ENCODE measurements at regions not wholly inside any gene's neighbourhood (a gene's known extent, or its start where the extent isn't known, plus 50 kb on each side); places are given as distances from the start of the nearest gene placed in this dataset.

DNA sequence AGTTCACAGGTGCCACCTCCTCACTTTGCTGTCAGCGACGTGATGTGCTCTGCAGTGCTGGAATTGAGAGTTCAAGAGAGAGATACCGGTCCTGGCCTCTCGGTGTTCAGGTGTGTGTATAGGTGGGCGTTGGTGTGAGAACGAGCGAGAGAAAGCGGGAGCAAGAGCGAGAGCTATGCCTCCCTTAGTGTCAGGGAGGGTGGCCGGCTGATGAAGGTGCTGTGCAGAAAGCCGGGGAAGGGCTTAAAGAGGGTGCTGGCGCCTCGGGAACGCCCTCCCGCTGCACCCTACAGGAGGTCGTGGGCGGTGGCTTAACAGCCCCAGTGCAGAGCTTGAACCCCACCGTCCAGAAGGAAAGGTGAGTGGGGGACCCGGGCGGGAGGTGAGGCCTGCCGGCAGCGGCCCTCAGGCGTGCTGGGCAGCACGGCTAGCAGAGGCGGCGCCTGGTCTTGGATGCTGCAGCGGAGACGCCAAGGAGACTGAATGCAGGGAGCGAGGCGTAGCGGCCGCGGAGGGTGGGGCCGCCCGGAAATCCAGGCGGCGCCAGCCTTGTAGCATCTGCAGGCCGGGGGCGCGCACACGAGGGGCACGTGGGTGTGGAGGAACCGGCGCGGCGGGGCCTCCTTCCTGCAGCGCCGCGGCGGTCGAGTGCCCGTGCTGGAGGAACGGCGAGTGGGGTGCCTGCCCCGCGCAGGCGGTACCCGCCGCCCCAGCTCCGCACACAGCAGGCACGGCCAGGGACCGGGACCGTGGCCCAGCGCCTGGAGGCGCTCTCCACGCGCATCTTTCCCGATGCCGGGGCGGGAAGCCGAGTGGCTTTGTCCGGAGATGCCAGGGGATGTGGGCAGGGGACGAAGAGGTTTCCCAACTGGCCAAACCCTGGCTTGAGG lies 246.8 kb upstream of the TOPAZ1 start:
- no peak for DNase-seq (ENCODE audit: low read depth)

DNA sequence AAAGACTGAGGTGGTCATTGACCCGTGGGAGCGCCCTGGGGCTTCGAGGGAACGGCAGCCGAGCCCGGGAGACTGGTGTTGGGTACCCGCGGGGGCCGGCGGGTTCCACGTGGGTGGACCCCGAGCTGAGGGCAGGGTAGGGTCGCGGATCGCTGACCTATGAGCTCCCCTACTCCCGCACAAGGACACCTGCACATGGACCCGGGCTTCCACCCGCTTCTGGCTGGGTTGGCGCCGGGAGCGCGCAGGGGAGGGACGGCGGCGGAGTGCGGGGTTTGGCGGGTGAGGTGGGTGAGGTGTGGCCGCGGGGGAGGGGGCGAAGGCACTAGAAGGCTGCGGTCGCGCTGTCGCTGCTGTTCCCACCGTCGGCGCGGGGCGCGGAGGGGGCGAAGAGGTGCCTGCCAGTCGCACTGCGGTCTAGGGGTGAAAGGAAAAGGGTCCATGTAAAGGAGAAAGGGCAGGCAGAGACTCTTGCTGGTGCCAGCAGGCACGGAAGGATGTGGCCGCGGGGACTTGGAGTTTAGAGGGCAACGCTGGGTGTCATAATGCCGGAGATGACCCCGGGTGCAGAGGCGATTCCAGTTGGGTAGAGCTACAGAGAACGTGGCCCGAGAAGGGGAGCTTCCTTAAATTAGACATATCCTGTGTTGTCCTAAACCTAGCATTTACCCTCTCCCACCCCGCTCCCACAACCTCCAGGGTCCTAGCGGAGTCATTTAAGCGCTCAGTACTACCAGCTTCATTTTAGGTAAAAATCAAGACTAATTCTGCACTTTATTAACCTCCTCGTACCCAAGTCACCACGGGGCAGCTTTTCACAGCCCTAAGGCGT lies 245.9 kb upstream of the TOPAZ1 start:
- no peak for DNase-seq (ENCODE audit: low read depth)

DNA sequence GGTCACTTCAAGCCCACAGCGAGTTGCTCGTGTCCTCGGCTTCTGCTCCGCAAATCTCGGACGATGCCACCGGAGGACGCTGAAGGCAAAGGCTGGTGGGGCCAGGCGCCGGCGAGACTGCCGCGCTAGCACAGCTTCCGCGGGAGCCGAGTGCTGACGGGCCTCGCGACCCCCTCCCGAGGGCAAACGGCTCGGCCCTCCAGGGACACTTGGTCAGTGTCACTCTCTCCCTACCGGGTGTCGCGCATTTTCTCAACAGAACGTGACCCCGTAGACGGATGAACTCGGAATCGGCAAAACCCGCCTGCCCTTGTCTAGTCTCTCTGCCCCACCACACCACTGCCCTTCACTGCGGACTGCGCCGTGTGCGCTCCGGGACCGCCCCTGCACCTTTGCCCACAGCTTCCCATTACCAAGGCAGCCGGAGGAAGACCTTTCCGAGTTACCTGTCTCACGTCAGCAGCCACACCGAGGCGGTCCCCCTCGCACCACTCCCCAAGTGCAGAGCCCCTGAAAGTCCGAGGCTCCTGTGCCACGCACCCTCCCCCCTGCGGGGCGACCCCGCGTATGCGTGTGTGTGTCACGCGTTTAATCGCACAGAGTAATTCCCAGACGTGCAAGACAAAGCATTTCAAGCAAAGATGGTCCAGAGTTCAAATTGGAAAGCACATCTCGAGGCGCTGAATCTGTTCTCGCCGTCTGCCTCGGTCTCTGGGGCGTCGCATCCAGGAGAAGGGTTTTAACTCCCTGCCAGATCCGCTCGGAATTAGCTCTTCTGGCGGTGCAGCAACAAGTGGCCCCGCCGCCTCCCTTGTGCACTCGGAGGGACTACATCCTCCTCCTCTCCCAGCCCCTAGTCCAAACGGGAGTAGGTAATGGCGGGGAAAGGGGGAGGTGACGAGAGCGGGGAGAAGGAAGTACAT lies 245.0 kb upstream of the TOPAZ1 start:
- no peak for DNase-seq (ENCODE audit: low read depth)

GRCh38 chr3:43997316-43997715 lies 244.4 kb upstream of the TOPAZ1 start:
- DNase-seq (ENCODE audit: low read depth), result no peak

DNA sequence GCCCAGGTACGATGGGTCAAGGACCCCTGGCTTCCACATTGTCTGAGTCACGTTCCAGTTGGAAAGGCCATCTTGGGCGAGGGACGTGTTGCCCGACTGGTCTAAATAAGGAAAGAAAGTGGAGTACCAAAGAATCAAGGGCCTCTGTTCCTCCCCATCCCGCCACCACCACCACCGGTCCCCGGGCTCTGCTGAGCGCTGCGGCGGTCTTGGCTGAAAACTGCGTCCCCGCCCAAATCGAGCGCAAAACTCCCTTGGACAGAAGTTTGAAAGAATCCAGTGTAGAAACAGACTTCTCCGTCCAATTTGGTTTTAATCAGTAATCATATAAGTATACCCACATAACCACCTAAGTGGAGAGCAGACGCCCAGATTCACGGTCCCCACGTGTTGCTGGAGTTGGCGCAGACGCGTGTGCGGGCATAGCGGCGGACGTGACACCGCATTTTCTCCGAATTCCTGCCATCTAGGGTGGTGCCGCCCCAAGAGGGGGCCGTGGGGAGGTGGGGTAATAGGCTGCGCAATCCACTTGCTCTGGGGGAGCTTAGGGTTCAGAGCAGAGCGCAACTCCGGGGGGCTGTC lies 243.8 kb upstream of the TOPAZ1 start:
- no peak for DNase-seq (ENCODE audit: low read depth)

- no peak for DNase-seq (ENCODE audit: low read depth)
Observed at GRCh38 chr3:43998370-43998835, 243.3 kb upstream of the TOPAZ1 start.

DNA sequence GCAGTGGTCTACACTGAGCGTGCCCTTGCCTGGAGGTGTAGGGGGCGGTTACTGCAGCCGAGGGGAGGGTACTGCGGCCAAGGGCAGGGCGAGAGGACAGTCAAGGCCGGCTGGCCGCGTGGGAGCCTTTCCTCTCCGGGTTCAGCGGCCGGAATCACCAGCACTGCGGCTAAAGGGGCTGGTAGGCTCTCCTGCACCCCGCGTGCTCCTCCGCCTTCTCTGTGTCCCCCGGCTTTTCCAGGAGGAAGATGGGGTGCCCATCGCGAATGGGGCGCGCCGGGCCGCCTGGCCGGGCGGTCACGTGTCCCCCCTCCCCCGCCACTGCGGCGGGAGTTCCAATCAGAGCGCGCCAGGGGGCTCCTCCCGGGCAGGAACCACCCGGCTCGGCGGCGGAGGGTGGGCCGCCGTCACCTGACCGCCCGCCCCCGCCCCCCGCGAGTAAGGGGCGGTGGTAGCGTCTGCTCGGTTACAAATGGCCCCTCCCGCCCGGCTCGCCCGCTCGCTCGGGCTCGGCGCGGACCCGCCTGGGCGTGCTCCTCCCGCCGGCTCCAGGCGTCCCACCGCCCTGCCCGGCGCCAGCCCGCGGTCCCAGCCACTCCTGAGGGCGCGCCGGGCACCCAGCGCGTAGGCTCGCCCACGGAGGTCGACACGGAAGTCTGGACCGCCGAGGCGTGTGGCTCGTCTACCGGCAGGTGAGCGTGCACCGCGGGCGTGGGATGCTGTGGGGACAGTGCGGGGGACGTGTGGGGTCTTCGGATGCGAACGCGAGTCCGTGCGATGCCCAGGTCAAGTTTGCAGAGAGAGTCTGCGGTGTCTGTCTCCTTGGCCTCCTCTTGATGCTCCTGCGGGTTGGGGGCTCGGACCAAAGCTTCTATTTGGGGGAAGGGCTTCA lies 242.6 kb upstream of the TOPAZ1 start:
- DNase-seq (ENCODE audit: low read depth), result no peak

- DNase-seq (ENCODE audit: low read depth), result no peak
Observed at GRCh38 chr3:43999728-44000319, 241.9 kb upstream of the TOPAZ1 start.

GRCh38 chr3:44000586-44000985 lies 241.1 kb upstream of the TOPAZ1 start:
- no peak for DNase-seq (ENCODE audit: low read depth)

DNA sequence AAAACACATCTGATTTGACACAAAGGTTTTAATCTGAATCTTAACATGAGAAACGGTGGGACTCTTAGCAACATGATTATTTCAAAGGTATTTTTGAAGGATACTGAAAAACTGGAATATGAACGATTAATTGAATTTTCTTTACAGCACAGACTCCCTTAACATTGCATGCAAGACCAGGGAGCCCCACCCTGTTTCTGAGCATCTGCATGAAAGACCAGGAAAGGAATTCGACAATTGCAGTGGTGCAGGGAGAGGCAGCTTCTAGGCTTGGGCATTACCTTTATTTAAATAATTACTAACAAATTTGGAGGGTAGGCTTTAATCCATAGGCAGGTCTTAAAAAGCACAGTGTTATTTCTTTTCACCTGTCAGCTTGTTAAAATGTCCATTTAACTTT lies 240.6 kb upstream of the TOPAZ1 start:
- DNase-seq (ENCODE audit: low read depth), result no peak

GRCh38 chr3:44003801-44004200 lies 237.9 kb upstream of the TOPAZ1 start:
- no peak for DNase-seq (ENCODE audit: low read depth)

- DNase-seq (ENCODE audit: low read depth), result no peak
Observed at GRCh38 chr3:44011680-44012079, 230.0 kb upstream of the TOPAZ1 start.

GRCh38 chr3:44012160-44012899 lies 229.4 kb upstream of the TOPAZ1 start:
- no peak for DNase-seq (ENCODE audit: low read depth)

GRCh38 chr3:44013967-44014366 lies 227.7 kb upstream of the TOPAZ1 start:
- no peak for DNase-seq (ENCODE audit: low read depth)

- DNase-seq (ENCODE audit: low read depth), result no peak
Observed at GRCh38 chr3:44015170-44015569, 226.5 kb upstream of the TOPAZ1 start.

DNA sequence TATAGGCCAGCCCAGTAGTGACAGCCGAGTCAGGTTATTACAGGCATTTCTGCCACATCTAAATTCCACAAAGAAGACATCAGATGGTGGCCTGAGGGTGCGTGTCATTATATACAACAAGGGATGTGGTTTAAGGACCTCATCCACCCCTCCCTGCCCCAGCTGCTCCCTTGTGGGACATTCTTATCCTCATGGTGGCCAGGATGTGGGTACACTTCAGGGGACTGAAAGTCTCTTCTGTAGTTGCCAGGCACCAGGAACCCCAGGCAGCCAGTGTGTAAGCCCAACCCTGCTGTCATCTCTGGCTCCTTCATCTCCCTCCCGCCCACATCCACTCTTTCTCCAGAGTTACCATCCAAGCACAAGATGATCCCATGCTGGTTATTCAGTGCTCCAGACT lies 224.9 kb upstream of the TOPAZ1 start:
- DNase-seq (ENCODE audit: low read depth), result no peak

DNA sequence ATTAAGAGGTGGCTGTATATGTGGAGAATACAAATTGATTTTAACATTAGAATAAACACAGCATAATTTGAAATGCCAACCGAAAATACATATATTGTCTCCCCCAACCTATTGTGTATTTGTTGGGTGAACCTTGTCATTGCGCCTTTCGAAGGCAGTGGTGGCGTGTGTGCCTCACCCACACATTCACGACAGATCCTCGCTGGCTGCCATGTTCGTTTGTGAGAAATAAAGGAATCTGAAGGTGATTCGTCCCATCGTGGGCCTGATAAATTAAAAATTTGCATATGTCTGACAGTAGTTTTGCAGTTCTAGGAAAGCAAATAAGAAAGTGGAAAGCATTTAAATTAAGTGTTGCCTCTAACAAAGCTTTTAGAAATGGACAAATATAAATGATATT lies 222.8 kb upstream of the TOPAZ1 start:
- no peak for DNase-seq (ENCODE audit: low read depth)

GRCh38 chr3:44019736-44020135 lies 221.9 kb upstream of the TOPAZ1 start:
- DNase-seq (ENCODE audit: low read depth), result no peak

GRCh38 chr3:44020143-44020542 lies 221.5 kb upstream of the TOPAZ1 start:
- DNase-seq (ENCODE audit: low read depth), result no peak

All from activated T-cell treated with anti-CD3 and anti-CD28 coated beads for 24 hours (primary cell).